DND-41 (cell line): ENCODE measurements at regions not wholly inside any gene's neighbourhood (a gene's known extent, or its start where the extent isn't known, plus 50 kb on each side); places are given as distances from the start of the nearest gene placed in this dataset.

Source experiments
- EZH2 ChIP-seq: IDR thresholded peaks from 3 replicates; pipeline ENCODE4 v1.6.1; 2012; ENCODE audit warnings: borderline replicate concordance, low read depth, mild to moderate bottlenecking, moderate library complexity, low read length, inconsistent platforms; ENCODE audit not compliant: severe bottlenecking
- TF ChIP-seq, protein P1 (sequence below): IDR thresholded peaks from 2 replicates; pipeline ENCODE4 v1.5.1; 2012; ENCODE audit warnings: borderline replicate concordance, low read length, moderate library complexity, mild to moderate bottlenecking; ENCODE audit not compliant: poor library complexity, severe bottlenecking; ENCODE audit errors: extremely low read depth

DNA sequence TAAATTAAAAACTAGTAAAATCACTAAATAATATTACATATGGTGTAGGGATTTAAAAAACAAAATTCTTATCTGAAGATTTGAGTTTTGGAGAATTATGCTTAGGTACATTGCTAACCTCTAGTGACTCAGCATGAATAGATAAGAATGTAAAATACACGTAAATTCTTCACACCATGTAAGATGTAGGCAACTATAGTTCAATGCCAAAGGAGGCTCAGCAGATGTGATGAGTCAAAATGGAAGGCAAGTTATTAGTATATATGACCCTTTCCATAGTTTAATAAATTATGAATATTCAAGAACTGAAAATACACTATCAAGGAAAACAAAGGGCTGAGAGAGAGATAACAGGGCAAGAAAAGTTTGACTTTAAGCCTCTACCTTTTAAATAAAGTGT is 79.0 kb downstream of the MRPS30 start:
- TF ChIP-seq, protein P1, sequence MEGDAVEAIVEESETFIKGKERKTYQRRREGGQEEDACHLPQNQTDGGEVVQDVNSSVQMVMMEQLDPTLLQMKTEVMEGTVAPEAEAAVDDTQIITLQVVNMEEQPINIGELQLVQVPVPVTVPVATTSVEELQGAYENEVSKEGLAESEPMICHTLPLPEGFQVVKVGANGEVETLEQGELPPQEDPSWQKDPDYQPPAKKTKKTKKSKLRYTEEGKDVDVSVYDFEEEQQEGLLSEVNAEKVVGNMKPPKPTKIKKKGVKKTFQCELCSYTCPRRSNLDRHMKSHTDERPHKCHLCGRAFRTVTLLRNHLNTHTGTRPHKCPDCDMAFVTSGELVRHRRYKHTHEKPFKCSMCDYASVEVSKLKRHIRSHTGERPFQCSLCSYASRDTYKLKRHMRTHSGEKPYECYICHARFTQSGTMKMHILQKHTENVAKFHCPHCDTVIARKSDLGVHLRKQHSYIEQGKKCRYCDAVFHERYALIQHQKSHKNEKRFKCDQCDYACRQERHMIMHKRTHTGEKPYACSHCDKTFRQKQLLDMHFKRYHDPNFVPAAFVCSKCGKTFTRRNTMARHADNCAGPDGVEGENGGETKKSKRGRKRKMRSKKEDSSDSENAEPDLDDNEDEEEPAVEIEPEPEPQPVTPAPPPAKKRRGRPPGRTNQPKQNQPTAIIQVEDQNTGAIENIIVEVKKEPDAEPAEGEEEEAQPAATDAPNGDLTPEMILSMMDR: no peak
- no peak for TF ChIP-seq EZH2
